Smooth muscle cell (in vitro differentiated cells): ENCODE measurements at regions not wholly inside any gene's neighbourhood (a gene's known extent, or its start where the extent isn't known, plus 50 kb on each side); places are given as distances from the start of the nearest gene placed in this dataset.
"Not testable (repeated sequence)": the region's sequence is repeated elsewhere in the genome, so short reads cannot be mapped to it uniquely, and the experiment has no call there.

Source experiments
- DNase-seq: peaks from one replicate; lab custom pipeline; 2025; ENCODE audit not compliant: unreplicated experiment; lab: John Stamatoyannopoulos, UW
- H2AFZ ChIP-seq: fragments of 200-600 bp; sonication (generic); 2 replicates; pipeline ENCODE4 v1.6.0; 2016; ENCODE audit warnings: antibody characterized with exemption, low read depth, mild to moderate bottlenecking
- H3F3A ChIP-seq: fragments of 200-600 bp; sonication (generic); 2 replicates; pipeline ENCODE4 v1.6.0; 2017; ENCODE audit warnings: antibody characterized with exemption, low read depth
- H3K27ac ChIP-seq: fragments of 200-600 bp; sonication (generic); 2 replicates; pipeline ENCODE4 v1.5.1; 2016; ENCODE audit warnings: low read depth, mild to moderate bottlenecking
- H3K27me3 ChIP-seq: fragments of 200-600 bp; sonication (generic); 2 replicates; pipeline ENCODE4 v1.6.1; 2016; ENCODE audit warnings: low read depth, mild to moderate bottlenecking
- H3K36me3 ChIP-seq: fragments of 200-600 bp; sonication (generic); 2 replicates; pipeline ENCODE4 v1.5.1; 2016; ENCODE audit warnings: low read depth
- H3K4me1 ChIP-seq: fragments of 200-600 bp; sonication (generic); 2 replicates; pipeline ENCODE4 v1.5.1; 2016; ENCODE audit warnings: low read depth
- H3K4me2 ChIP-seq: fragments of 200-600 bp; sonication (generic); 2 replicates; pipeline ENCODE4 v1.6.0; 2016; ENCODE audit warnings: mild to moderate bottlenecking
- H3K4me3 ChIP-seq: fragments of 200-600 bp; sonication (generic); 2 replicates; pipeline ENCODE4 v1.5.1; 2016; ENCODE audit warnings: mild to moderate bottlenecking
- H3K79me2 ChIP-seq: fragments of 200-600 bp; sonication (generic); 2 replicates; pipeline ENCODE4 v1.6.0; 2016; ENCODE audit warnings: low read depth, mild to moderate bottlenecking
- H3K9ac ChIP-seq: fragments of 200-600 bp; sonication (generic); 2 replicates; pipeline ENCODE4 v1.6.0; 2016; ENCODE audit warnings: low read depth
- H3K9me3 ChIP-seq: fragments of 200-600 bp; sonication (generic); replicated peaks from 2 replicates; pipeline ENCODE4 v1.5.1; 2016; ENCODE audit warnings: low read depth
- H4K20me1 ChIP-seq: fragments of 200-600 bp; sonication (generic); 2 replicates; pipeline ENCODE4 v1.6.0; 2016; ENCODE audit warnings: low read depth
- whole genome bisulfite sequencing: methylation state at CpG from one replicate; pipeline ENCODE4 v1.1.7; 2016; ENCODE audit warnings: low lambda C conversion rate; 5-methylcytosine and 5-hydroxymethylcytosine counted together
- TF ChIP-seq, protein P1 (sequence below): fragments of 200-600 bp; sonication (generic); IDR thresholded peaks from 2 replicates; pipeline ENCODE4 v1.5.1; 2017; ENCODE audit warnings: borderline replicate concordance, mild to moderate bottlenecking, antibody characterized with exemption; ENCODE audit not compliant: insufficient read depth, poor library complexity, severe bottlenecking

DNA sequence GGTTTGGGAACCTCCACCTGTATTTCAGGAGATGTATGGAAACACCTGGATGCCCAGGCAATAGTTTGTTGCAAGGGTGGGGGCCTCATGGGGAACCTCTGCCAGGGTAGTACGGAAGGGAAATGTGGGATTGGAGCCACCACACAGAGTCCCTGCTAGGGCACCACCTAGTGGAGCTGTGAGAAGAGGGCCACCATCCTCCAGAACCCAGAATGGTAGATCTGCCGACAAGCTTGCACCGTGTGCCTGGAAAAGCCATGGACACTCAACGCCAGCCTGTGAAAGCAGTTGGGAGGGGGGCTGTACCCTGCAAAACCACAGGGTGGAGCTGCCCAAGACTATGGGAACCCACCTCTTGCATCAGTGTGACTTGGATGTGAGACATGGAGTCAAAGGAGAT is 407.2 kb downstream of the PSAT1 start:
- not testable (repeated sequence) for H3K27ac ChIP-seq, DNase-seq, H3K4me2 ChIP-seq, H3K27me3 ChIP-seq, H2AFZ ChIP-seq, H3F3A ChIP-seq, H3K9me3 ChIP-seq, H3K36me3 ChIP-seq, H3K9ac ChIP-seq, H3K79me2 ChIP-seq, H3K4me3 ChIP-seq, H4K20me1 ChIP-seq
- TF ChIP-seq, protein P1, sequence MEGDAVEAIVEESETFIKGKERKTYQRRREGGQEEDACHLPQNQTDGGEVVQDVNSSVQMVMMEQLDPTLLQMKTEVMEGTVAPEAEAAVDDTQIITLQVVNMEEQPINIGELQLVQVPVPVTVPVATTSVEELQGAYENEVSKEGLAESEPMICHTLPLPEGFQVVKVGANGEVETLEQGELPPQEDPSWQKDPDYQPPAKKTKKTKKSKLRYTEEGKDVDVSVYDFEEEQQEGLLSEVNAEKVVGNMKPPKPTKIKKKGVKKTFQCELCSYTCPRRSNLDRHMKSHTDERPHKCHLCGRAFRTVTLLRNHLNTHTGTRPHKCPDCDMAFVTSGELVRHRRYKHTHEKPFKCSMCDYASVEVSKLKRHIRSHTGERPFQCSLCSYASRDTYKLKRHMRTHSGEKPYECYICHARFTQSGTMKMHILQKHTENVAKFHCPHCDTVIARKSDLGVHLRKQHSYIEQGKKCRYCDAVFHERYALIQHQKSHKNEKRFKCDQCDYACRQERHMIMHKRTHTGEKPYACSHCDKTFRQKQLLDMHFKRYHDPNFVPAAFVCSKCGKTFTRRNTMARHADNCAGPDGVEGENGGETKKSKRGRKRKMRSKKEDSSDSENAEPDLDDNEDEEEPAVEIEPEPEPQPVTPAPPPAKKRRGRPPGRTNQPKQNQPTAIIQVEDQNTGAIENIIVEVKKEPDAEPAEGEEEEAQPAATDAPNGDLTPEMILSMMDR: peak; percentile 29
- 81% methylated on average over 4 of the region's 4 CpGs for WGBS
- H3K4me1 ChIP-seq: peaks cover 12% of the 10 kb centered on the region

- no peaks in the 10 kb centered on the region for H3K27me3 ChIP-seq
- H3K9me3 ChIP-seq: no peaks in the 10 kb centered on the region
- no peak overlapping the region for H2AFZ ChIP-seq
- H3K4me1 ChIP-seq: peaks cover 9% of the 10 kb centered on the region
- H3K36me3 ChIP-seq: no peaks in the 10 kb centered on the region
- no peak overlapping the region for H3K4me3 ChIP-seq
- no peak for DNase-seq
- peak overlapping the region; percentile 30 for H3K27ac ChIP-seq
- H3K79me2 ChIP-seq: no peaks in the 10 kb centered on the region
- WGBS: 88% methylated on average over 3 of the region's 3 CpGs
- peak overlapping the region; percentile 51 for H3K4me2 ChIP-seq
- no peak overlapping the region for H3K9ac ChIP-seq
- no peaks in the 10 kb centered on the region for H3F3A ChIP-seq
- no peaks in the 10 kb centered on the region for H4K20me1 ChIP-seq
- TF ChIP-seq, protein P1: no peak
These were observed 410.2 kb downstream of the PSAT1 start for GRCh38 chr9:78707080-78707479.

DNA sequence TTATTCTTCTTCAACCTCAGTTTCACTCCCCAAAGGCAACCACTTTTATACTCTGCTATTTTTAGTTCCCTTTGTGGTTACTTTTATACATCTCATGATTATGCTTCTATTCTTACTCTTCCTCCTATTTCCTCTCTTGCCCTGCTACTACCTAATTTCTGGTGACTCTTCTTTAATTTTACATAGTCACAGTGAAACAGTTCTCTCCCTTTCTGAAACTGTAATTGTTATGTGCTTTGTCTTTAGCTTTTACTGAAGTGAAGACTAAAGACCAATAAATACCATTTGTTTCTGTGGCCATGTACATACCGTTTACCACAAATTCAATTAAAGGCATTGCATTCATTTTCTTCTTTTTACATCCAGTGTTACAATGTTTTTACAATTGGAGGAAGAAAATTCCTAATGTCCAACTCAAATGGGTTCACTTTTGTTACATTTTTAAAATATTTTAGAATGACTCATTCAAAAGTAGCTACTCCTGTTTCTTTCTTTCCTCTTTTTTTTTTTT is 410.6 kb downstream of the PSAT1 start:
- DNase-seq: no peak
- Histone ChIP-seq H3K4me2 (peak overlapping the region; percentile 51), H3K9me3 (no peaks in the 10 kb centered on the region), H3K27ac (peak overlapping the region; percentile 30), H3K4me3 (no peak overlapping the region), H2AFZ (no peak overlapping the region), H3K27me3 (no peaks in the 10 kb centered on the region), H3F3A (no peaks in the 10 kb centered on the region), H3K9ac (no peak overlapping the region), H3K79me2 (no peaks in the 10 kb centered on the region), H3K36me3 (no peaks in the 10 kb centered on the region), H4K20me1 (no peaks in the 10 kb centered on the region), H3K4me1 (peaks cover 9% of the 10 kb centered on the region)
- TF ChIP-seq, protein P1: no peak
- WGBS: 29% methylated on average over 1 of the region's 1 CpG

GRCh38 chr9:78712903-78713613 is 416.1 kb downstream of the PSAT1 start:
- no peak overlapping the region for H3K4me3 ChIP-seq
- 55% methylated on average over 4 of the region's 4 CpGs for WGBS
- no peaks in the 10 kb centered on the region for H3K27me3 ChIP-seq
- no peaks in the 10 kb centered on the region for H4K20me1 ChIP-seq
- H3K79me2 ChIP-seq: no peaks in the 10 kb centered on the region
- H3K27ac ChIP-seq: no peak overlapping the region
- no peak for DNase-seq
- no peaks in the 10 kb centered on the region for H3K9me3 ChIP-seq
- no peaks in the 10 kb centered on the region for H3K36me3 ChIP-seq
- no peak overlapping the region for H2AFZ ChIP-seq
- peaks cover 13% of the 10 kb centered on the region for H3F3A ChIP-seq
- TF ChIP-seq, protein P1: no peak
- H3K4me2 ChIP-seq: no peak overlapping the region
- H3K4me1 ChIP-seq: peaks cover 19% of the 10 kb centered on the region
- no peak overlapping the region for H3K9ac ChIP-seq
